ENCODE measurements at regions not wholly inside any gene's neighbourhood (a gene's known extent, or its start where the extent isn't known, plus 50 kb on each side); places are given as distances from the start of the nearest gene placed in this dataset.

- DNase-seq (ENCODE audit: low spot score), result no peak
Observed at GRCh38 chr13:44219577-44220548, 153.8 kb upstream of the SERP2 start.

GRCh38 chr13:44220948-44221347, 152.7 kb upstream of the SERP2 start:
- no peak for DNase-seq (ENCODE audit: low spot score)

GRCh38 chr13:44221657-44222056, 152.0 kb upstream of the SERP2 start:
- no peak for DNase-seq (ENCODE audit: low spot score)

GRCh38 chr13:44223770-44224444, 149.7 kb upstream of the SERP2 start:
- no peak for DNase-seq (ENCODE audit: low spot score)

- DNase-seq (ENCODE audit: low spot score), result no peak
Observed at GRCh38 chr13:44224450-44225149, 149.0 kb upstream of the SERP2 start.

- no peak for DNase-seq (ENCODE audit: low spot score)
Observed at GRCh38 chr13:44229371-44230030, 144.1 kb upstream of the SERP2 start.

GRCh38 chr13:44230071-44230470, 143.6 kb upstream of the SERP2 start:
- DNase-seq (ENCODE audit: low spot score), result no peak

GRCh38 chr13:44230736-44231135, 142.9 kb upstream of the SERP2 start:
- no peak for DNase-seq (ENCODE audit: low spot score)

GRCh38 chr13:44231786-44232516, 141.7 kb upstream of the SERP2 start:
- no peak for DNase-seq (ENCODE audit: low spot score)

- no peak for DNase-seq (ENCODE audit: low spot score)
Observed at GRCh38 chr13:44232774-44233173, 140.8 kb upstream of the SERP2 start.

- DNase-seq (ENCODE audit: low spot score), result no peak
Observed at GRCh38 chr13:44234566-44234965, 139.1 kb upstream of the SERP2 start.

GRCh38 chr13:44236370-44236769, 137.3 kb upstream of the SERP2 start:
- DNase-seq (ENCODE audit: low spot score), result no peak

GRCh38 chr13:44236801-44237207, 136.8 kb upstream of the SERP2 start:
- no peak for DNase-seq (ENCODE audit: low spot score)

GRCh38 chr13:44237276-44237767, 136.3 kb upstream of the SERP2 start:
- DNase-seq (ENCODE audit: low spot score), result peak; percentile 67

GRCh38 chr13:44237881-44238421, 135.7 kb upstream of the SERP2 start:
- DNase-seq (ENCODE audit: low spot score), result no peak

- no peak for DNase-seq (ENCODE audit: low spot score)
Observed at GRCh38 chr13:44240611-44241145, 132.9 kb upstream of the SERP2 start.

GRCh38 chr13:44241638-44242037, 132.0 kb upstream of the SERP2 start:
- DNase-seq (ENCODE audit: low spot score), result no peak

GRCh38 chr13:44242766-44243165, 130.9 kb upstream of the SERP2 start:
- DNase-seq (ENCODE audit: low spot score), result no peak

GRCh38 chr13:44243198-44243857, 130.3 kb upstream of the SERP2 start:
- peak; percentile 80 for DNase-seq (ENCODE audit: low spot score)

GRCh38 chr13:44244288-44244687, 129.3 kb upstream of the SERP2 start:
- peak; percentile 66 for DNase-seq (ENCODE audit: low spot score)
